Ishikawa (cell line): ENCODE measurements at regions not wholly inside any gene's neighbourhood (a gene's known extent, or its start where the extent isn't known, plus 50 kb on each side); places are given as distances from the start of the nearest gene placed in this dataset.

Source experiments
- CEBPB ChIP-seq: IDR thresholded peaks from 2 replicates; pipeline ENCODE4 v1.6.1; 2012
- CREB1 ChIP-seq: IDR thresholded peaks from 2 replicates; pipeline ENCODE4 v1.6.1; 2012; ENCODE audit warnings: low read depth
- EGR1 ChIP-seq: IDR thresholded peaks from 2 replicates; pipeline ENCODE4 v1.6.1; 2012
- EP300 ChIP-seq: IDR thresholded peaks from 2 replicates; pipeline ENCODE4 v1.6.1; 2012; ENCODE audit warnings: borderline replicate concordance
- FOXM1 ChIP-seq: IDR thresholded peaks from 2 replicates; pipeline ENCODE4 v1.6.1; 2012; ENCODE audit warnings: low read depth, borderline replicate concordance
- NFIC ChIP-seq: IDR thresholded peaks from 2 replicates; pipeline ENCODE4 v1.6.1; 2012
- RAD21 ChIP-seq: IDR thresholded peaks from 2 replicates; pipeline ENCODE4 v1.6.1; 2012; ENCODE audit warnings: low read depth
- TAF1 ChIP-seq: IDR thresholded peaks from 2 replicates; pipeline ENCODE4 v1.6.1; 2012; ENCODE audit warnings: low read depth, mild to moderate bottlenecking
- TCF12 ChIP-seq: IDR thresholded peaks from 2 replicates; pipeline ENCODE4 v1.6.1; 2012; ENCODE audit warnings: low read depth
- TEAD4 ChIP-seq: IDR thresholded peaks from 2 replicates; pipeline ENCODE4 v1.6.1; 2012
- YY1 ChIP-seq: IDR thresholded peaks from 2 replicates; pipeline ENCODE4 v1.6.1; 2012; ENCODE audit warnings: low read depth
- ZBTB7A ChIP-seq: IDR thresholded peaks from 2 replicates; pipeline ENCODE4 v1.6.1; 2012; ENCODE audit warnings: low read depth
- TF ChIP-seq, protein P1 (sequence below): IDR thresholded peaks from 2 replicates; pipeline ENCODE4 v1.6.1; 2012
- TF ChIP-seq, protein P2 (sequence below): IDR thresholded peaks from 2 replicates; pipeline ENCODE4 v1.6.1; 2012
- TF ChIP-seq, protein P3 (sequence below): IDR thresholded peaks from 2 replicates; pipeline ENCODE4 v1.6.1; 2012; ENCODE audit warnings: low read depth, mild to moderate bottlenecking

DNA sequence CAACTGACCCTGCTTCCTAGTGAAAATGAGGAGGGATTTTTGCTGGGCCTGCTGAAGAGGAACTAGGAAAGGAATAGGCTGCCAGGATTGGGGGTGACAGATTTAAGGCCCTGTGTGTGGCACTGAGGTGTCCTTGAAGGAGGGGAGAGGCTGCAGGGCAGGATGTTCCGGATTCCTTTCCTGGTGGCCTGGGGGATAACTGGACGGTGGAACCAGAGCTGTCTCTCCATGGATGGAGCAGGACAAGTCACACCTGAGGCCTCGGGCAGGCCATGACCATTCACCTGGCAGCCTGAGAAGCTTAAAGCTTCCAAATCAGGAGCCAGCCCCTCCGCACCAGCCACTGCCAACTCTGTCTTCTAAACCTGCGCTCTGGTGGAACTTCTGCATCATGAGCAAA, 56.0 kb upstream of the SLC22A23 start:
- TF ChIP-seq CREB1: no peak
- TF ChIP-seq YY1: no peak
- TF ChIP-seq EP300: no peak
- TF ChIP-seq, protein P1, sequence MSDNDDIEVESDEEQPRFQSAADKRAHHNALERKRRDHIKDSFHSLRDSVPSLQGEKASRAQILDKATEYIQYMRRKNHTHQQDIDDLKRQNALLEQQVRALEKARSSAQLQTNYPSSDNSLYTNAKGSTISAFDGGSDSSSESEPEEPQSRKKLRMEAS: no peak
- no peak for TF ChIP-seq CEBPB

DNA sequence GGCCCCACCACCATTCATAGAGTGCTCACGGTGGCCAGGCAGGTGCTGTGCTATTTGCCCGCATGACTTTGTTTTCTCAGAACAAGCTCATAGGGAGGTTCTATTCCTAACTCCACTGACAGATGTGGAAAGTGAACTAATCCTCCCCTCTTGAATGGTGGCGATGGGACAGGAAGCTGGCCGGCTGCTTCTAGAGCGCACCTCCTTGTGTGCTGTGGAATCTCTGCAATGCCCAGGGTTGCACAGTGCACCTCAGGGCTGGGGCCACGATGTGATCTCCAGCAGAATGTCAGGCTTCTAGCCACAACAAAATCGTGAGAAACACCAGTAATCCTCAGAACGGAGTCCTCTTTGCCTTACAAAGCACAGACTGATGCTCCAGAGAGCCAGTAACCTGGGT, 53.8 kb upstream of the SLC22A23 start:
- TF ChIP-seq EGR1 (no peak), TCF12 (no peak), CEBPB (no peak), TEAD4 (no peak)
- TF ChIP-seq, protein P2, sequence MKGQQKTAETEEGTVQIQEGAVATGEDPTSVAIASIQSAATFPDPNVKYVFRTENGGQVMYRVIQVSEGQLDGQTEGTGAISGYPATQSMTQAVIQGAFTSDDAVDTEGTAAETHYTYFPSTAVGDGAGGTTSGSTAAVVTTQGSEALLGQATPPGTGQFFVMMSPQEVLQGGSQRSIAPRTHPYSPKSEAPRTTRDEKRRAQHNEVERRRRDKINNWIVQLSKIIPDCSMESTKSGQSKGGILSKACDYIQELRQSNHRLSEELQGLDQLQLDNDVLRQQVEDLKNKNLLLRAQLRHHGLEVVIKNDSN: no peak
- TF ChIP-seq, protein P1: no peak

DNA sequence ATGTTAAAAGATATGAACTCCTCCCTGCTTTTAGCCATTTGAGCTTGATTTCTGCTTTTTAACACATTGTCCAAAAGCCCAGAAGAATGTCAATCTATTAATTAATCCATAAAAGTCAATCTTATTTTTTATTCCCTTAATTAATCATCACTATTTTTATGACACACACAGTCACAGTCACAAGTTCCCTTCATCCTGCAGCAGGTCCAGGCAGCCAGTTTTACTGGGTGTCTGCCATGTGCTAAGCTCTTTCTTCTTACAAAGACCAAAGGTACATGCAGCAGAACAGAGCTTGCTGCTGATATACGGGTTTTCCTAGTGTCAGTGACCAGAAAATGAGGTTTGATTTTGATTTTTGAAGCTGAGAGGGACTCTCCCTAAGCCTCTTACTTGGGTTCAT, 53.3 kb upstream of the SLC22A23 start:
- TF ChIP-seq EGR1 (no peak), YY1 (no peak), CEBPB (no peak), EP300 (no peak), TEAD4 (no peak), ZBTB7A (no peak), FOXM1 (no peak), CREB1 (no peak), TAF1 (no peak)
- TF ChIP-seq, protein P2: no peak
- TF ChIP-seq, protein P1: no peak

DNA sequence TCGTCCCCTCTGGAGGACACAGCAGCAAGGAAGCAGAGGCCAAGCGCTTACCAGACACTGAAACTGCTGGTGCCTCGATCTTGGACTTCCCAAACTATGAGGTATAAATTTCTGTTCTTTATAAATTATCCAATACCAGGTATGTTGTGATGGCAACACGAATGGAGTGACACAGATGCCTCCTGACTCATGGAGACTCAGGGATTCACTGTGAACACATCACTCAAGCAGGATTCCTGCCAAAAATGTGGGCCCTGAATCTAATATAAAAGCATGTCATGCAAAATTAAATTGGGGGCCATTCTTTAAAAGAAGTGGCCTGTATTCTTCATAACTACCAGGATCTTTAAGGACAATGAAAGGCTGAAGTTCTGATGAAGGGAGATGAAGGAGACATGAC, 52.5 kb upstream of the SLC22A23 start:
- TF ChIP-seq, protein P2: no peak
- no peak for TF ChIP-seq EP300
- TF ChIP-seq, protein P1: no peak
- TF ChIP-seq TEAD4: no peak
- no peak for TF ChIP-seq CREB1
- TF ChIP-seq RAD21: no peak
- TF ChIP-seq CEBPB: no peak
- TF ChIP-seq ZBTB7A: no peak
- TF ChIP-seq, protein P3, sequence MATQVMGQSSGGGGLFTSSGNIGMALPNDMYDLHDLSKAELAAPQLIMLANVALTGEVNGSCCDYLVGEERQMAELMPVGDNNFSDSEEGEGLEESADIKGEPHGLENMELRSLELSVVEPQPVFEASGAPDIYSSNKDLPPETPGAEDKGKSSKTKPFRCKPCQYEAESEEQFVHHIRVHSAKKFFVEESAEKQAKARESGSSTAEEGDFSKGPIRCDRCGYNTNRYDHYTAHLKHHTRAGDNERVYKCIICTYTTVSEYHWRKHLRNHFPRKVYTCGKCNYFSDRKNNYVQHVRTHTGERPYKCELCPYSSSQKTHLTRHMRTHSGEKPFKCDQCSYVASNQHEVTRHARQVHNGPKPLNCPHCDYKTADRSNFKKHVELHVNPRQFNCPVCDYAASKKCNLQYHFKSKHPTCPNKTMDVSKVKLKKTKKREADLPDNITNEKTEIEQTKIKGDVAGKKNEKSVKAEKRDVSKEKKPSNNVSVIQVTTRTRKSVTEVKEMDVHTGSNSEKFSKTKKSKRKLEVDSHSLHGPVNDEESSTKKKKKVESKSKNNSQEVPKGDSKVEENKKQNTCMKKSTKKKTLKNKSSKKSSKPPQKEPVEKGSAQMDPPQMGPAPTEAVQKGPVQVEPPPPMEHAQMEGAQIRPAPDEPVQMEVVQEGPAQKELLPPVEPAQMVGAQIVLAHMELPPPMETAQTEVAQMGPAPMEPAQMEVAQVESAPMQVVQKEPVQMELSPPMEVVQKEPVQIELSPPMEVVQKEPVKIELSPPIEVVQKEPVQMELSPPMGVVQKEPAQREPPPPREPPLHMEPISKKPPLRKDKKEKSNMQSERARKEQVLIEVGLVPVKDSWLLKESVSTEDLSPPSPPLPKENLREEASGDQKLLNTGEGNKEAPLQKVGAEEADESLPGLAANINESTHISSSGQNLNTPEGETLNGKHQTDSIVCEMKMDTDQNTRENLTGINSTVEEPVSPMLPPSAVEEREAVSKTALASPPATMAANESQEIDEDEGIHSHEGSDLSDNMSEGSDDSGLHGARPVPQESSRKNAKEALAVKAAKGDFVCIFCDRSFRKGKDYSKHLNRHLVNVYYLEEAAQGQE: no peak
- TF ChIP-seq TCF12: no peak
- TF ChIP-seq YY1: no peak
- no peak for TF ChIP-seq NFIC
- TF ChIP-seq FOXM1: no peak
- no peak for TF ChIP-seq TAF1
- no peak for TF ChIP-seq EGR1

DNA sequence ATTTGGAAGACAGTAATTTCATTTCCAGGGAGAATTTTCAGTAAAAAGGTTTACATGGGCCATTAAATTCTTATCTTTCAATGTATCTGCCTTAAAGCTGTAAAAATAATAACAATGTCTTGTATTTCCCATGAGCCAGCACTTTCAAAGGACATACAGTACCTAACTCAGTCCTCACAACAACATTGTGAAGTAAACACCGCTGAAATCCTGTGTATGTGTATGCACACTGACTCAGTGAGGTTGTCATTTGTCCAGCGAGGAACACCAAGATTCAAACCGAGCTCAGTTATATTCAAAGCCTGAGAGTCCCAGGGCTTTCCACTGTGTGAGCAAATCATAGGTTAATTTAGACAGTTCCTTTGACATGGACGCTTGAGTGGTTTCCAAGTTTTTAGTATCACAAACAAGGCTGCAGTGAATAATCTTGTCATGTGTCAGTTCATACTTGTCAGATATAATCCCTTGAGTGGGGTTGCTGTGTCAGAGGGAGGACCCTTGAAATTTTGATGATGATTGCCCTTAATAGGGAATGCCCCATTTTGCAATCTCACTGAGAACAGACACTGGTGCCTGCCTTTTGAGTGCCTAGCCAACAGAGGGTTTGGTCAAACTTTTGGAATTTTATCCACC, 50.0 kb upstream of the SLC22A23 start:
- TF ChIP-seq TEAD4 (no peak), ZBTB7A (no peak), CREB1 (no peak)
